Common myeloid progenitor, CD34-positive (primary cell): ENCODE measurements at regions not wholly inside any gene's neighbourhood (a gene's known extent, or its start where the extent isn't known, plus 50 kb on each side); places are given as distances from the start of the nearest gene placed in this dataset.

Experiments used
- CTCF ChIA-PET: fragments of 350-600 bp; sonication (Branson Sonifier 250); formaldehyde crosslinking; loops from one replicate; lab custom pipeline; 2021; ENCODE audit warnings: antibody characterized with exemption; lab: Charles Lee
- POLR2A ChIA-PET: fragments of 350-600 bp; sonication (Branson Sonifier 250); formaldehyde crosslinking; loops from one replicate; lab custom pipeline; 2021; ENCODE audit warnings: antibody characterized with exemption; lab: Charles Lee
- DNase-seq, 3 donors: peaks; one replicate each; pipeline versions ENCODE4 v3.0.0 to v3.0.0-alpha.2; 2013
- H3K27ac ChIP-seq, 2 experiments: 1 replicate in 1 of 2; 2 replicates in 1 of 2; pipeline ENCODE4 v1.7.0; 2013; ENCODE audit warnings: inconsistent platforms in 2 of 2, low read length in 2 of 2, mild to moderate bottlenecking in 2 of 2, low read depth in 1 of 2, moderate library complexity in 1 of 2; ENCODE audit not compliant: severe bottlenecking in 2 of 2, insufficient read depth in 1 of 2, poor library complexity in 1 of 2
- H3K27me3 ChIP-seq, 5 experiments: replicated peaks in 2 of 5; 1 replicate in 3 of 5; 2 replicates in 2 of 5; pipeline versions ENCODE4 v1.6.1 to v1.7.0; 2013; ENCODE audit warnings: low read length in 4 of 5, mild to moderate bottlenecking in 2 of 5, moderate library complexity in 2 of 5, inconsistent platforms in 1 of 5; ENCODE audit not compliant: insufficient read depth in 5 of 5, control insufficient read depth in 4 of 5
- H3K36me3 ChIP-seq, 4 experiments: 1 replicate in 2 of 4; 2 replicates in 2 of 4; pipeline versions ENCODE4 v1.6.1 to v1.7.0; 2013; ENCODE audit warnings: low read length in 3 of 4, control low read depth in 1 of 4, mild to moderate bottlenecking in 1 of 4; ENCODE audit not compliant: control insufficient read depth in 4 of 4, insufficient read depth in 4 of 4
- H3K4me1 ChIP-seq, 4 experiments: 1 replicate in 3 of 4; 2 replicates in 1 of 4; pipeline versions ENCODE4 v1.6.1 to v1.7.1; 2013; ENCODE audit warnings: low read length in 3 of 4, mild to moderate bottlenecking in 3 of 4, control low read depth in 1 of 4, inconsistent platforms in 1 of 4, moderate library complexity in 1 of 4; ENCODE audit not compliant: control insufficient read depth in 4 of 4, insufficient read depth in 4 of 4; ENCODE audit errors: control extremely low read depth in 1 of 4
- H3K4me3 ChIP-seq, 7 experiments: 1 replicate in 4 of 7; 2 replicates in 3 of 7; pipeline versions ENCODE4 v1.5.1 to v1.7.0; 2013; ENCODE audit warnings: mild to moderate bottlenecking in 7 of 7, low read length in 6 of 7, moderate library complexity in 6 of 7, inconsistent platforms in 2 of 7, low read depth in 2 of 7, control low read depth in 1 of 7; ENCODE audit not compliant: insufficient read depth in 4 of 7, control insufficient read depth in 1 of 7; ENCODE audit errors: extremely low read depth in 1 of 7
- H3K9me3 ChIP-seq, 5 experiments: 1 replicate in 4 of 5; 2 replicates in 1 of 5; pipeline versions ENCODE4 v1.6.1 to v1.7.1; 2013; ENCODE audit warnings: low read length in 4 of 5, mild to moderate bottlenecking in 2 of 5, inconsistent platforms in 1 of 5, low read depth in 1 of 5, moderate library complexity in 1 of 5; ENCODE audit not compliant: control insufficient read depth in 4 of 5, insufficient read depth in 2 of 5; ENCODE audit errors: control extremely low read depth in 1 of 5
- WGBS: methylation state at CpG from one replicate; pipeline ENCODE4 v1.1.5; 2013; ENCODE audit not compliant: insufficient coverage; 5-methylcytosine and 5-hydroxymethylcytosine counted together

GRCh38 chr1:214715126-214715525, 112.1 kb downstream of the CENPF start:
- H3K36me3 ChIP-seq, result no peaks in the 10 kb centered on the region
- POLR2A ChIA-PET, result no interaction called here
- H3K4me1 ChIP-seq, result no peaks in the 10 kb centered on the region
- no peaks in the 10 kb centered on the region for H3K27me3 ChIP-seq
- CTCF ChIA-PET, result no interaction called here
- no peak overlapping the region for H3K27ac ChIP-seq
- no peaks in the 10 kb centered on the region for H3K9me3 ChIP-seq
- WGBS, result 90% methylated on average over 3 of the region's 4 CpGs
- DNase-seq, result no peak
- no peak overlapping the region for H3K4me3 ChIP-seq

- no peak for DNase-seq
- POLR2A ChIA-PET, result no interaction called here
- 95% methylated on average over 7 of the region's 7 CpGs for WGBS
Measured at GRCh38 chr1:214717351-214717750, 114.4 kb downstream of the CENPF start.

GRCh38 chr1:214718724-214719123, 115.7 kb downstream of the CENPF start:
- no peak for DNase-seq
- ChIA-PET CTCF (no interaction called here), POLR2A (no interaction called here)
- Histone ChIP-seq H3K27ac (no peak overlapping the region), H3K9me3 (no peaks in the 10 kb centered on the region), H3K36me3 (no peaks in the 10 kb centered on the region), H3K4me1 (no peaks in the 10 kb centered on the region), H3K4me3 (no peak overlapping the region), H3K27me3 (no peaks in the 10 kb centered on the region)

More at GRCh38 chr1:214717351-214717750, 114.4 kb downstream of the CENPF start:
- CTCF ChIA-PET, result no interaction called here
- Histone ChIP-seq H3K27me3 (no peaks in the 10 kb centered on the region), H3K36me3 (no peaks in the 10 kb centered on the region), H3K27ac (no peak overlapping the region), H3K9me3 (no peaks in the 10 kb centered on the region), H3K4me3 (no peak overlapping the region), H3K4me1 (no peaks in the 10 kb centered on the region)

- H3K4me1 ChIP-seq, result no peaks in the 10 kb centered on the region
- POLR2A ChIA-PET, result no interaction called here
- H3K27ac ChIP-seq, result no peak overlapping the region
- CTCF ChIA-PET, result no interaction called here
- H3K36me3 ChIP-seq, result no peaks in the 10 kb centered on the region
- H3K9me3 ChIP-seq, result no peaks in the 10 kb centered on the region
- no peaks in the 10 kb centered on the region for H3K27me3 ChIP-seq
- DNase-seq, result no peak
- 71% methylated on average over 1 of the region's 4 CpGs for WGBS
- no peak overlapping the region for H3K4me3 ChIP-seq
Measured at GRCh38 chr1:214719207-214719606, 116.2 kb downstream of the CENPF start.

- H3K27ac ChIP-seq, result no peak overlapping the region
- no peak for DNase-seq
- CTCF ChIA-PET, result no interaction called here
- POLR2A ChIA-PET, result no interaction called here
- H3K4me3 ChIP-seq, result no peak overlapping the region
- WGBS, result no CpG with 5 or more reads among the region's 1 CpG
- no peaks in the 10 kb centered on the region for H3K36me3 ChIP-seq
- H3K9me3 ChIP-seq, result no peaks in the 10 kb centered on the region
- no peaks in the 10 kb centered on the region for H3K4me1 ChIP-seq
- no peaks in the 10 kb centered on the region for H3K27me3 ChIP-seq
Measured at GRCh38 chr1:214720561-214720960, 117.6 kb downstream of the CENPF start.

GRCh38 chr1:214727274-214727673, 124.3 kb downstream of the CENPF start:
- no peak overlapping the region for H3K4me3 ChIP-seq
- 48% methylated on average over 7 of the region's 7 CpGs for WGBS
- H3K27ac ChIP-seq, result no peak overlapping the region
- ChIA-PET POLR2A (no interaction called here), CTCF (interaction anchor here (1.2 kb wide), 1 partner anchor 601 kb away, joined by 3 read pairs; no protein-coding TSS in a partner anchor)
- H3K9me3 ChIP-seq, result no peaks in the 10 kb centered on the region
- H3K36me3 ChIP-seq, result no peaks in the 10 kb centered on the region
- H3K27me3 ChIP-seq, result no peaks in the 10 kb centered on the region
- no peaks in the 10 kb centered on the region for H3K4me1 ChIP-seq
- DNase-seq, result no peak

- Histone ChIP-seq H3K36me3 (no peaks in the 10 kb centered on the region), H3K27ac (no peak overlapping the region), H3K4me1 (no peaks in the 10 kb centered on the region), H3K9me3 (no peaks in the 10 kb centered on the region), H3K4me3 (no peak overlapping the region), H3K27me3 (no peaks in the 10 kb centered on the region)
- WGBS, result 57% methylated on average over 1 of the region's 1 CpG
- DNase-seq, result no peak
- CTCF ChIA-PET, result no interaction called here
- POLR2A ChIA-PET, result no interaction called here
Measured at GRCh38 chr1:214739621-214740238, 136.7 kb downstream of the CENPF start.
